CD4-positive, alpha-beta T cell treated with Interleukin-2 at 100 ng/mL for 4 hours (primary cell): ENCODE measurements at regions not wholly inside any gene's neighbourhood (a gene's known extent, or its start where the extent isn't known, plus 50 kb on each side); places are given as distances from the start of the nearest gene placed in this dataset.

Experiments
- DNase-seq: peaks from one replicate; pipeline ENCODE4 v3.0.0-alpha.2; 2020; ENCODE audit warnings: low spot score

- DNase-seq, result no peak
Observed at GRCh38 chr7:17521437-17521836, 223.0 kb downstream of the AHR start.

- DNase-seq, result no peak
Observed at GRCh38 chr7:17523813-17524739, 225.6 kb downstream of the AHR start.

GRCh38 chr7:17524746-17525145, 226.3 kb downstream of the AHR start:
- DNase-seq, result no peak

GRCh38 chr7:17526621-17527020, 228.2 kb downstream of the AHR start:
- DNase-seq, result no peak

- DNase-seq, result no peak
Observed at GRCh38 chr7:17528636-17529035, 230.2 kb downstream of the AHR start.

GRCh38 chr7:17530244-17530643, 231.8 kb downstream of the AHR start:
- no peak for DNase-seq

- peak; percentile 2 for DNase-seq
Observed at GRCh38 chr7:17530741-17531421, 232.4 kb downstream of the AHR start.

- DNase-seq, result no peak
Observed at GRCh38 chr7:17532861-17533404, 234.5 kb downstream of the AHR start.

GRCh38 chr7:17534348-17534747, 235.9 kb downstream of the AHR start:
- no peak for DNase-seq

GRCh38 chr7:17535776-17536175, 237.3 kb downstream of the AHR start:
- no peak for DNase-seq

GRCh38 chr7:17544401-17544800, 245.9 kb downstream of the AHR start:
- no peak for DNase-seq

- DNase-seq, result no peak
Observed at GRCh38 chr7:17545348-17545747, 246.9 kb downstream of the AHR start.

- no peak for DNase-seq
Observed at GRCh38 chr7:17546189-17546588, 247.7 kb downstream of the AHR start.

GRCh38 chr7:17546592-17546991, 248.1 kb downstream of the AHR start:
- no peak for DNase-seq

- DNase-seq, result no peak
Observed at GRCh38 chr7:17548014-17548653, 249.7 kb downstream of the AHR start.

- DNase-seq, result no peak
Observed at GRCh38 chr7:17549406-17549805, 251.0 kb downstream of the AHR start.

- DNase-seq, result no peak
Observed at GRCh38 chr7:17552373-17552772, 253.9 kb downstream of the AHR start.

- DNase-seq, result no peak
Observed at GRCh38 chr7:17552952-17553351, 254.5 kb downstream of the AHR start.

- no peak for DNase-seq
Observed at GRCh38 chr7:17554341-17555015, 256.0 kb downstream of the AHR start.

- DNase-seq, result no peak
Observed at GRCh38 chr7:17556247-17556956, 257.9 kb downstream of the AHR start.

- no peak for DNase-seq
Observed at GRCh38 chr7:17557251-17557671, 258.8 kb downstream of the AHR start.
